Fibroblast of lung (primary cell): ENCODE measurements at regions not wholly inside any gene's neighbourhood (a gene's known extent, or its start where the extent isn't known, plus 50 kb on each side); places are given as distances from the start of the nearest gene placed in this dataset.

Experiments
- DNase-seq, 2 donors: peaks; one replicate each; pipeline versions ENCODE4 v3.0.0 to v3.0.0-alpha.2; 2010; ENCODE audit warnings: low read depth in 2 of 2
- H2AFZ ChIP-seq: 2 replicates; pipeline ENCODE4 v1.5.1; 2012; ENCODE audit warnings: low read length, control low read depth, inconsistent platforms
- H3K27ac ChIP-seq: 2 replicates; pipeline ENCODE4 v1.5.1; 2011; ENCODE audit warnings: low read length, control low read depth; ENCODE audit not compliant: insufficient read depth
- H3K27me3 ChIP-seq: 2 replicates; pipeline ENCODE4 v1.5.1; 2011; ENCODE audit warnings: mild to moderate bottlenecking, low read length; ENCODE audit not compliant: control insufficient read depth, insufficient read depth
- H3K36me3 ChIP-seq: 2 replicates; pipeline ENCODE4 v1.5.1; 2011; ENCODE audit warnings: low read length; ENCODE audit not compliant: control insufficient read depth, insufficient read depth
- H3K4me1 ChIP-seq: 2 replicates; pipeline ENCODE4 v1.5.1; 2011; ENCODE audit warnings: low read length; ENCODE audit not compliant: control insufficient read depth, insufficient read depth; ENCODE audit errors: extremely low read depth
- H3K4me2 ChIP-seq: 2 replicates; pipeline ENCODE4 v1.5.1; 2011; ENCODE audit warnings: low read length, control low read depth; ENCODE audit not compliant: insufficient read depth; ENCODE audit errors: extremely low read depth
- H3K4me3 ChIP-seq, 4 experiments: fragments of 200-600 bp in 1 of 4; sonication (generic) in 1 of 4; replicated peaks in 1 of 4; 2 replicates each; pipeline ENCODE4 v1.5.1; 2011 to 2016; ENCODE audit warnings: low read length in 4 of 4, low read depth in 3 of 4, mild to moderate bottlenecking in 3 of 4, control low read depth in 2 of 4, inconsistent platforms in 1 of 4, mixed read lengths in 1 of 4; ENCODE audit not compliant: insufficient read depth in 1 of 4; ENCODE audit errors: control extremely low read depth in 1 of 4
- H3K79me2 ChIP-seq: 2 replicates; pipeline ENCODE4 v1.5.1; 2012; ENCODE audit warnings: mild to moderate bottlenecking, low read length, inconsistent platforms; ENCODE audit not compliant: control insufficient read depth, insufficient read depth
- H3K9ac ChIP-seq: 2 replicates; pipeline ENCODE4 v1.5.1; 2011; ENCODE audit warnings: mild to moderate bottlenecking, low read length, control low read depth; ENCODE audit not compliant: insufficient read depth
- H3K9me3 ChIP-seq: 2 replicates; pipeline ENCODE4 v1.5.1; 2012; ENCODE audit warnings: low read depth, low read length; ENCODE audit not compliant: control insufficient read depth, insufficient read depth
- H4K20me1 ChIP-seq: 2 replicates; pipeline ENCODE4 v1.5.1; 2011; ENCODE audit warnings: low read length; ENCODE audit not compliant: control insufficient read depth, insufficient read depth; ENCODE audit errors: extremely low read depth
- CTCF ChIP-seq, 2 donors: IDR thresholded peaks in 1 of 2; conservative IDR thresholded peaks in 1 of 2; 1 replicate in 1 of 2; 2 replicates in 1 of 2; pipeline ENCODE4 v1.5.1; 2011 to 2012; ENCODE audit warnings: low read length in 2 of 2, control low read depth in 1 of 2, inconsistent platforms in 1 of 2, low read depth in 1 of 2, mild to moderate bottlenecking in 1 of 2
- EZH2 ChIP-seq: IDR thresholded peaks from 2 replicates; pipeline ENCODE4 v1.5.1; 2012; ENCODE audit warnings: low read length, control low read depth, mild to moderate bottlenecking; ENCODE audit errors: missing control alignments

DNA sequence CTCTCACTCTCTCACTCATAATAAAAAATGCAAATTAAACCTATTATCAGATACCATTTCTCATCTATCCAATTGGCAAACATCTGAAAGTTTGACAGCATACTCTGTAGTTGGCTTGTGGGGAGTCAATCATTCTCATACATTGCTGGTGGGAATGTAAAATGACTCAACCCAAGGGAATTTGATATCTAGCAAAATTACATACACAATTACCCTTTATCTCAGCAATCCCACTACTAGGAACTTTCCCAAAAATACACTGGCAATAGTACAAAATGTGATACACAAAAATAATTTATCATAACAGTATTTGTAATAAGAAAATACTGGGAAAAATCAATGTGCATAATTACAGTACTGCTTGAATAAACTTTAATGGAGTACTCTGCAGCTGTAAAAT is 731.3 kb downstream of the DTWD2 start:
- H4K20me1 ChIP-seq: no peaks in the 10 kb centered on the region
- no peaks in the 10 kb centered on the region for H3K4me1 ChIP-seq
- no peaks in the 10 kb centered on the region for H3K36me3 ChIP-seq
- no peaks in the 10 kb centered on the region for H3K79me2 ChIP-seq
- H3K9ac ChIP-seq: no peak overlapping the region
- H2AFZ ChIP-seq: no peak overlapping the region
- no peaks in the 10 kb centered on the region for H3K27me3 ChIP-seq
- H3K9me3 ChIP-seq: no peaks in the 10 kb centered on the region
- no peak overlapping the region for H3K4me3 ChIP-seq
- no peak overlapping the region for H3K27ac ChIP-seq
- TF ChIP-seq EZH2: no peak
- no peak for TF ChIP-seq CTCF (conservative IDR thresholded peaks at IDR 0.05 in 1 of 2, IDR thresholded peaks at IDR 0.05 in 1 of 2; ENCODE audit: low read depth in 1 of 2, low read length in 2 of 2)
- DNase-seq: peak; percentile 0 to 24
- H3K4me2 ChIP-seq: no peak overlapping the region

DNA sequence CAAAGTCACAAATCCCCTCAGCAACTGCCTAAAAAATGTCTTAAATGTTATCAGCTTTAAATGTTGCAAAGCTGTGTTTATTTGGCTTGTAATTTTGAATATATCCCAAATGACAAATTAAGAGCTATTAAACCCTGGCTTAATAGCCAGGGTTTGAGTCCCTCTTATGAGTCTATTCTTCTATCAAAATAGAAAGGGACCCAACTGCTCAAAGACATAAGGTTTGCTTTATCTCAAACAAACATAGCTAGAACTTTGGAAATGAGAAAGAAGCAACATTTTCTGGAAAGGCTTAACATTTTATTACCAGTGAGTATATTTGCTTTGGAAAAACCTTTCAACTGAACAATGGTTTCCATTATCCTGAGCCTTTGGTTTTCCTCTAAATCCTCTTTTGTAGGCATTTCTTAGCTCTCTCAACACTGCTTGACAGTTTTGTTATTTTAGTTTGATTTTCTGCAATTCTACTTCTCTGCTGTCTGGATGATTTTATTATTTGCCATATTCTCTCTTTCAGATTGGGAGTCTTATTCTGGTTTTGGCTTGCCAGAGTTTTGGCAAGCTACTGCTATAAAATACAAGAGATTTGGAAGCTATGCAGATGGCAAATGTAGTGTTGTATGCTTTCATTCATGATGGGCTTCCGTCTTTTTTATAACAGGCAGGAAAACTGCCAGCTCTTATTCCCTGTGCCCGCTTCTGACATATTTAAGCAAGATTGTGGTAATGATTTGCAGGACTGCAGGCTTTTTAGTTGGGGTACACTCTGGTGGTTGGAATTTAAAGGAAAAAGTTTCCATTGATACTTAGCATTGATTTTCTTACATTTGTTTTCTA is 734.9 kb downstream of the DTWD2 start:
- no peak overlapping the region for H3K27ac ChIP-seq
- no peaks in the 10 kb centered on the region for H3K79me2 ChIP-seq
- H3K9me3 ChIP-seq: no peaks in the 10 kb centered on the region
- no peak overlapping the region for H2AFZ ChIP-seq
- no peaks in the 10 kb centered on the region for H3K36me3 ChIP-seq
- no peaks in the 10 kb centered on the region for H3K4me1 ChIP-seq
- H3K4me2 ChIP-seq: no peak overlapping the region
- H3K4me3 ChIP-seq: no peak overlapping the region
- TF ChIP-seq EZH2: no peak
- no peak for TF ChIP-seq CTCF (conservative IDR thresholded peaks at IDR 0.05 in 1 of 2, IDR thresholded peaks at IDR 0.05 in 1 of 2; ENCODE audit: low read depth in 1 of 2, low read length in 2 of 2)
- DNase-seq: no peak
- H4K20me1 ChIP-seq: no peaks in the 10 kb centered on the region
- no peaks in the 10 kb centered on the region for H3K27me3 ChIP-seq
- no peak overlapping the region for H3K9ac ChIP-seq

GRCh38 chr5:118249386-118249785 is 739.0 kb downstream of the DTWD2 start:
- Histone ChIP-seq H3K9ac (no peak overlapping the region), H3K4me2 (no peak overlapping the region), H3K27me3 (no peaks in the 10 kb centered on the region), H3K27ac (no peak overlapping the region), H3K4me1 (no peaks in the 10 kb centered on the region), H2AFZ (no peak overlapping the region), H3K36me3 (no peaks in the 10 kb centered on the region), H3K4me3 (no peak overlapping the region), H4K20me1 (no peaks in the 10 kb centered on the region), H3K9me3 (no peaks in the 10 kb centered on the region), H3K79me2 (no peaks in the 10 kb centered on the region)
- DNase-seq: no peak
- no peak for TF ChIP-seq CTCF (conservative IDR thresholded peaks at IDR 0.05 in 1 of 2, IDR thresholded peaks at IDR 0.05 in 1 of 2; ENCODE audit: low read depth in 1 of 2, low read length in 2 of 2)
- no peak for TF ChIP-seq EZH2
